NCI-H1694 treated with DMSO at 0.1 percent for 48 hours (cell line): ENCODE measurements at regions not wholly inside any gene's neighbourhood (a gene's known extent, or its start where the extent isn't known, plus 50 kb on each side); places are given as distances from the start of the nearest gene placed in this dataset.
"Not testable (repeated sequence)": the region's sequence is repeated elsewhere in the genome, so short reads cannot be mapped to it uniquely, and the experiment has no call there.

Source experiments
- DNase-seq: peaks from one replicate; lab custom pipeline; 2025; lab: John Stamatoyannopoulos, UW

- DNase-seq = no peak
Observed at GRCh38 chr2:164024396-164024795, 288.6 kb upstream of the FIGN start.

DNA sequence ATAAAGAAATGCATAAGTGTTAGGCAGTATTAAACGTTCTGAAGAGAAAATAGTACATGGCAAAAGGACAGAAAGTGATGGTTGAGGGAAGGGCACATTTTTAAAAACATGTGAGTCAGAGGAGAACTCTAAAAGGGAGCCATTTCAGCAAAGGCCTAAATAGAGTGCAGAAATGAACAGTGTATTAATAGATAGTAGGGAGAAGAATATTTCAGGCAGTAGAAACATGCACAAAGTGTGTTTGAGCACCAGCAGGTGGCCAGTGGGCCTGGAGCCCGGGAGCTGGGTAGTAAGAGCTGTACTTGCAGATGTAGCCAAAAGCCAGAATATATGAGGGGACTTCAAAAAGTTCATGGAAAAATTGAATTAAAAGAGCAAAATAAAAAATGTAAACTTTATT is 288.1 kb upstream of the FIGN start:
- DNase-seq = no peak

GRCh38 chr2:164015328-164016123 is 279.7 kb upstream of the FIGN start:
- no peak for DNase-seq

GRCh38 chr2:164014791-164015190 is 279.0 kb upstream of the FIGN start:
- DNase-seq = no peak

DNA sequence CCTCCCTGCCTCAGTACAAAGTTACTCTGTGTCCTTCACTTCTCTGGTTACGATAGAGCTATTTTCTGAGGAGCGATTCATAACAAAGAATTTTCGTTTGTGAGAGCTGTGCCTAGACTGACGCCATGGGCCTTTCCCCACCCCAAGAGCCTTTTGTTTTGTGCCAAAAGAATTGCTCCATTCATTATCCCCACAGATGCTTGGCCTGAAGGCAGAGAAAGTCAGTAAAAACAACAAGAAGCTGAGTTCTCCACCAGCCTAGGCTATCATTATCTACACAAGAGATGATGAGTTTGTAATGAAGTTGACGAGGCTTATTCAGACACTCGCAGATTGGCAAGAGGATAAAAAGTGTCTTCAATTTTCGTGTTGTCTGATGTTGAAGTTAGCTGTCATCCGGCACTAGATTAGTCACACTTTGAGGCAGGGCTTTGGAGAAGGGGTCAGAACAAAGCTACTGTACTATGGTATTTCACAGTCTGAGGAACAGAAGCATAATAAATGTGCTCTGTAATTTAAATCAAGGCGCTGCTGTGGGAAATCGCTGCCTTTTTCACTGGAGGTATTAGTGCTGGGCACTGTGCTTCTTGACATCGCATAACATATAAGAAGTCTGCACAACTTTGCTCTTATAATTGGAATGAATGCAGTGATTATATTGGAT is 278.4 kb upstream of the FIGN start:
- no peak for DNase-seq

- no peak for DNase-seq
Observed at GRCh38 chr2:164012581-164012980, 276.8 kb upstream of the FIGN start.

GRCh38 chr2:164009756-164010337 is 274.0 kb upstream of the FIGN start:
- no peak for DNase-seq

DNA sequence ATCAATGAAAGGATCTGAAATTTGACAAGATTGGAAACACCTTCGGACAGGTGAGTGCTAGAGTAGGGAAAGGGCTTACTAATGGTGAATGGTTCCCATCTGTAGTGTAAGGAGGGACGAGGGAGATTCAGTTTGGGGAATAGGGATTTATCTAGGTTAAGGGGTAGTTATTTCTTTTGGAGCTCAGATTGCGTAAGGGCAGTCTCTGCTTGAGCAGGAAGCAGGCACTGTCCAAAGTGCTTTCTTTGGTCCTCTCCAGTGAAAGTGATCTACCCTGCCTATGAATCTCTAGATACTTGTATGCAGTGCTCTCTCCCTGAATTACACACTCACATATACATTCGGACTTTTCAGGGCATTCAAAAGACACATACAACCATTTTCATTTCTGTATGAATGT is 272.9 kb upstream of the FIGN start:
- no peak for DNase-seq

- no peak for DNase-seq
Observed at GRCh38 chr2:164006704-164007103, 270.9 kb upstream of the FIGN start.

DNA sequence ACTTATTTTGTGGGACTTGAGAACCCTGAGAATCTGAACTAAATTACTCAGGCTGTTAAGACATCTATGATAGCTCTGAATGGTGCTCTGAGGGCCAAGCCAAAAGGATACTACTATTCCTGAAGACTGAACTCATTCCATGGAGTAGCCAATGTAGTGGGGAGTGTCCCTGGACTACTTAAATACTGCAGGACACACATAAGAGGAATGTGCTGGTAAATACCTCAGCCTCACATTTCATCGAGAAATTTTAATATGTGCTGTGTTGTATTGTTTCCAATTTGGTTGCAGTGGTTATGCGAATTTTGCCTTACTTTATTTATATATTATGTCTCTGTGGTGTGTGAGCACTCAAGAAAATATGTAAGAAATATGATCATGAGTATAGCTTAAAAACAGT is 264.4 kb upstream of the FIGN start:
- no peak for DNase-seq

DNA sequence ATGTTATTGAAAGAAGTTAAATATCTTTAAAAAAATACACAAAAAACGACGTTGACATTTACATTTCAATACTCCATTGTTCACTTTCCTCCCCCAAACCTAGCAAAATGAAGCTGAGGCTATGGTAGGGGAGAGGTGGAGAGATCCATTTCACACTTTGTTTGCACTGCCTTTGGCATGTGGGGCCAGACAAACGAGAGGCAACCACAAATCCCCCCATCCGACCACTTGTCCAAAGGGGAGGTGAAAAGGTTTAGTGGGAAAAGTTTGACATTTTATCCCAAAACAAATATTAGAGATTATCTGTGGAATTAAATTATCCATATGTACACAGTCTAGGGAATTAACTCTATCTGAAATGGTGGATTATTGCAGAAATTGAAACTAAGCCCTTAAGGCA is 261.7 kb upstream of the FIGN start:
- DNase-seq = no peak

- DNase-seq = no peak
Observed at GRCh38 chr2:163990541-163990940, 254.7 kb upstream of the FIGN start.

- DNase-seq = no peak
Observed at GRCh38 chr2:163990101-163990500, 254.3 kb upstream of the FIGN start.

DNA sequence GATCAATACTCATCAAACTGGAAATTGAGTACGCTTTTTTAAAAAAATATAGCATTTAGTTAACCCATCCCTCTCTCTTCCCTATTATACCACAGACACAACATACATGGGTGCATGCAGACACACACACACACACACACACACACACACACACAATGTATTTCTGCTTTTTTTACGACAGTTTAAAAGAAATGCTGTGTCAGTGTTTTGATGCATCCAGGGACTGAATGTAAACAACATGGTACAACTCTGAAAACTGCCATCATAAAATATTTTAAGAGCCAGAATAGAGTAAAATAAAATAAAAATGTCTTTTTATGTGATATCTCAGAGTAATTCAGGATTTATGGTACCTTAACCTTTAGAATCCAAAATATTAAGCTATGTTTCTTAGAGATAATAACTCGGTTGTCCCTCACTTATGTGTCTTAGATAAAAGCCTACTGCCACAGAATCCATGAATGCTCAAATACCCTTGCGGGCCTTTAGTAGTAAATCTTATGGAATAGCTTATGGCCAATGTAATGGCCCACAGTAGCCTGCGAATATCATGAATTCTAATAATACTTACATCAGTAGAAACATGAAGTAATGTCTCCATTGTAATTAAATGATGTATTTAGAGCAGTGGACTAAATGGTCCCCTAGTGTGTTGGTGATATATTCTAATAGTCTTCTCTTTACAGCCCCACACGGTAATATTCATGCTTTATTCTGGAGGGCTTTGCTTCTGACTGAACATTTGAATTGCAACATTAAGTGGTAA is 251.6 kb upstream of the FIGN start:
- DNase-seq = no peak

GRCh38 chr2:163984986-163985385 is 249.2 kb upstream of the FIGN start:
- DNase-seq = no peak

DNA sequence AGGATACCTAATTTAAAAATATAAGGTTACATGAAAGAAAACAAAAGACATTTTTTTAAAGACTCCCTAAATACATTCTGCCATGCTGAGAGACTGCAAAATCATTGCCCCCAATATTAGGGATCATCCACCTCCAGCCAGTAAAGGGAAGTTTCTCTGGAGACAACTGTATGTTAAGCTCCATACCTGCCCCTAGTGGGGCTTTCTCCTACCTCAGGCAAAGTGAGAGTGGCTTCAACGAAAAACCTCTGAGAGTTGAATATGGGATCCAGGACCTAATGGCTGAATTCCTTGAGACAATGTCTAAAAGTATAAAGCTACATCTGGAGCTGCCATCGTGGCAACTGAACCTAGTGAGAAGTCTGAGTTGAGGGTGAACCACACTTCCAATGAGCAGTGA is 248.1 kb upstream of the FIGN start:
- no peak for DNase-seq

- DNase-seq = no peak
Observed at GRCh38 chr2:163982938-163983337, 247.1 kb upstream of the FIGN start.

- DNase-seq = no peak
Observed at GRCh38 chr2:163974766-163975165, 239.0 kb upstream of the FIGN start.

DNA sequence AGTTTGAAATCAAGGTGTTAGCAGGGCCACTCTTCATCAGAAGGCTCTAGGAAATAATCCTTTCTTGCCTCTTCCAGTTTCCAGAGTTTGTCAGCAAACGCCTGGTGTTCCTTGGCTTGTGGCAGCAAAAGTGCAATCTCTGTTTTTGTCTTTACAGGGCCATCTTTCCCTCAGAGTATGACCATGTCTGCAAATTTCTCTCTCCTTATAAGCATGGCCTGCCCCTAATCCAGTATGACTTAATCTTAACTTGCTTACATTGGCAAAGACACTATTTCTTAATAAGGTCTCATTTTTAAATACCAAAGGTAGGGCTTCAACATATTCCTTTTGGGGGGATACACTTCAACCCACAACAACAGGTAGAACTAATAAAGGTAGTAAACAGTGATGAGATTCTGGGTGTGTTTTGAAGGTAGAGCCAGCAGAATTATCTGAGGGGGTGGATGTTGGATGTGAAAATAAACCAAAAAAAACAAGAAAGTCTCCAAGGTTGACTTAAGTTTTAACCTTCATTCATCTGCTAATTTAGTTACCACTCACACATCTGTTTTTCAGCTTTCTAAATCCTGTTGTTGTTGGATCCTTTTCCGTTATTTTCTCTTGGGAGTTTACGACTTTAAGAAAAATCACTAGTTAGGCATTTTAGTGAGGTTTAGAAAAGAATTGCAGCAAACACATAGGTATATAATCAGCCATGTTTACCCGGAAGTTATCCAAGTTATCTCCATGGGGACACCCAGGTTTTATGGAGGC is 234.4 kb upstream of the FIGN start:
- no peak for DNase-seq

DNA sequence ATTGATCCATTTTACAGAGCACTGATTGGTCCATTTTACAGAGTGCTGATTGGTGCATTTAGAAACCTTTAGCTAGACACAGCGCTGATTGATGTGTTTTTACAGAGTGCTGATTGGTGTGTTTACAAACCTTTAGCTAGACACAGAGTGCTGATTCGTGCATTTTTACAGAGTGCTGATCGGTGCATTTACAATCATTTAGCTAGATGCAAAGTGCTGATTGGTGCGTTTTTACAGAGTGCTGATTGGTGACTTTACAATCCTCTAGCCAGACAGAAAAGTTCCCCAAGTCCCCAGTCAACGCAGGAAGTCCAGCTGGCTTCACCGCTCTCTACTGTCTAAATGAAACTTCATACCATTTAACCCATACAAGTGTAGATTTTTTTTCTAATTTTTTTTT is 228.5 kb upstream of the FIGN start:
- DNase-seq = not testable (repeated sequence)

- DNase-seq = no peak
Observed at GRCh38 chr2:163953390-163953907, 217.6 kb upstream of the FIGN start.

DNA sequence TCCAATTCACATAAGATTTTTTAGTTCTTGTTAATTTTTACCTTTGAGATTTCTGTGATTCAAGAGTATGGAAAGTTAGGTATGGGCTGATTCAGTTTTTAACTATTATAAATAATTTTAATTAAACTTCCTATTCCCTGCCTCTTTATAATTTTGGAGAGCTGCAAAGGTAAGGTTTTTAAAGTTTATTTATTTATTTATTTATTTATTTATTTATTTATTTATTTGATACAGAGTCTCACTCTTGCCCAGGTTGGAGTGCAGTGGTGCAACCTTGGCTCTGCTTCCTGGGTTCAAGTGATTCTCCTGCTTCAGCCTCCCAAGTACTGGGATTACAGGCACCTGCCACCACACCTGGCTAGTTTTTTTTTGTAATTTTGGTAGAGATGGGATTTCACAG is 215.5 kb upstream of the FIGN start:
- no peak for DNase-seq
